ENCODE measurements at regions not wholly inside any gene's neighbourhood (a gene's known extent, or its start where the extent isn't known, plus 50 kb on each side); places are given as distances from the start of the nearest gene placed in this dataset.

- Histone ChIP-seq H3K4me3 (ENCODE audit: insufficient read depth, low read depth, low read length, poor library complexity, severe bottlenecking) (no peak overlapping the region), H3K9me3 (ENCODE audit: control insufficient read depth, low read length) (no peaks in the 10 kb centered on the region), H3K27ac (ENCODE audit: insufficient read depth, low read length, poor library complexity, severe bottlenecking) (peak overlapping the region; percentile 33), H3K4me1 (ENCODE audit: control insufficient read depth, insufficient read depth, low read length, poor library complexity, severe bottlenecking) (peaks cover 6% of the 10 kb centered on the region), H3K36me3 (ENCODE audit: control insufficient read depth, insufficient read depth, low read length) (no peaks in the 10 kb centered on the region), H3K27me3 (replicated peaks; ENCODE audit: control insufficient read depth, insufficient read depth, low read length, poor library complexity, severe bottlenecking) (no peaks in the 10 kb centered on the region)
- DNase-seq: no peak
Measured at GRCh38 chr1:193416226-193417024, 230.0 kb upstream of the B3GALT2 start.

GRCh38 chr1:193415256-193415655, 228.8 kb upstream of the B3GALT2 start:
- peaks cover 6% of the 10 kb centered on the region for H3K4me1 ChIP-seq (ENCODE audit: control insufficient read depth, insufficient read depth, low read length, poor library complexity, severe bottlenecking)
- H3K36me3 ChIP-seq (ENCODE audit: control insufficient read depth, insufficient read depth, low read length): no peaks in the 10 kb centered on the region
- DNase-seq: no peak
- no peak overlapping the region for H3K27ac ChIP-seq (ENCODE audit: insufficient read depth, low read length, poor library complexity, severe bottlenecking)
- no peaks in the 10 kb centered on the region for H3K27me3 ChIP-seq (replicated peaks; ENCODE audit: control insufficient read depth, insufficient read depth, low read length, poor library complexity, severe bottlenecking)
- H3K9me3 ChIP-seq (ENCODE audit: control insufficient read depth, low read length): no peaks in the 10 kb centered on the region
- no peak overlapping the region for H3K4me3 ChIP-seq (ENCODE audit: insufficient read depth, low read depth, low read length, poor library complexity, severe bottlenecking)

DNA sequence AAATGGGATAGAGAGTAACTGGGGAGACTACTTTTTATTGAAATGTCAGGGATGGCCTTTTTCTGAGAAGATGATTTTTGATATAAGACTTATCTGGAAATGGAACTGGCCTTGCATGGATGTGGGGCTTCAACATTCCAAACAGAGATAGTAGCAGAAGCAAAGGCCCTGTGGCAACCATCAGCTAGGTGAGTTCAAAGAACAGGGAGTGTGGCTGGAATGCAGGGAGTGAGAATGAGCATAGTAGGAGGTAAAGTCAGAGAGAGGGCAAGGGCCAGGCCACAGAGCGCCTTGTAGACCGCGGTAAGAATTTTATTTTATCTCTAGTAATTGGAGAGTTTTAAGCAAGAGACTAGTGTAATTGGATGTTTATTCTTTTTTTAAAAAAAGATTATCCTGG, 227.0 kb upstream of the B3GALT2 start:
- no peak for DNase-seq
- no peak overlapping the region for H3K27ac ChIP-seq (ENCODE audit: insufficient read depth, low read length, poor library complexity, severe bottlenecking)
- no peak overlapping the region for H3K4me3 ChIP-seq (ENCODE audit: insufficient read depth, low read depth, low read length, poor library complexity, severe bottlenecking)
- no peaks in the 10 kb centered on the region for H3K27me3 ChIP-seq (replicated peaks; ENCODE audit: control insufficient read depth, insufficient read depth, low read length, poor library complexity, severe bottlenecking)
- peaks cover 3% of the 10 kb centered on the region for H3K4me1 ChIP-seq (ENCODE audit: control insufficient read depth, insufficient read depth, low read length, poor library complexity, severe bottlenecking)
- H3K9me3 ChIP-seq (ENCODE audit: control insufficient read depth, low read length): no peaks in the 10 kb centered on the region
- H3K36me3 ChIP-seq (ENCODE audit: control insufficient read depth, insufficient read depth, low read length): no peaks in the 10 kb centered on the region

- Histone ChIP-seq H3K9me3 (ENCODE audit: control insufficient read depth, low read length) (no peaks in the 10 kb centered on the region), H3K4me1 (ENCODE audit: control insufficient read depth, insufficient read depth, low read length, poor library complexity, severe bottlenecking) (peaks cover 3% of the 10 kb centered on the region), H3K27ac (ENCODE audit: insufficient read depth, low read length, poor library complexity, severe bottlenecking) (peak overlapping the region; percentile 9), H3K4me3 (ENCODE audit: insufficient read depth, low read depth, low read length, poor library complexity, severe bottlenecking) (no peak overlapping the region), H3K27me3 (replicated peaks; ENCODE audit: control insufficient read depth, insufficient read depth, low read length, poor library complexity, severe bottlenecking) (no peaks in the 10 kb centered on the region), H3K36me3 (ENCODE audit: control insufficient read depth, insufficient read depth, low read length) (no peaks in the 10 kb centered on the region)
- DNase-seq: no peak
Measured at GRCh38 chr1:193412748-193413147, 226.3 kb upstream of the B3GALT2 start.

DNA sequence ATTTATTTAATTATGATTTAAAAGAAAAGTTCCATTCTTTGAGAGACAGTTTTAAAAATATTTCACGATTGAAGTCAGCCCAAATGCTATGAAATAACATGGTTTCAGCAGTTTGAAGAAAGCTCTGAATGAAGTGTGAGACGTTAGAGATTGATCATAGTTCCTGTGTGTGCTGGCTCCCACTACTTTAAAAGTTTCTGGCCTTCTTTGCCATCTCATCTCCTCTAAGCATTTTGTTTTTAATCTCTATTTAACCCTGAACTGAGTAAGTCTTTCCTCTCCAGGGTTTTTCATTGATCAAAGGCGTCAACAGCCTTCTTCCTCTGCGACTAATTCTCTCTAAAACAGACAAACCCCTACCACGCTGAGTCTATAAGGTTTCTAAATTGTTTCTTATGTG, 225.3 kb upstream of the B3GALT2 start:
- no peaks in the 10 kb centered on the region for H3K27me3 ChIP-seq (replicated peaks; ENCODE audit: control insufficient read depth, insufficient read depth, low read length, poor library complexity, severe bottlenecking)
- no peaks in the 10 kb centered on the region for H3K36me3 ChIP-seq (ENCODE audit: control insufficient read depth, insufficient read depth, low read length)
- no peak for DNase-seq
- peaks cover 7% of the 10 kb centered on the region for H3K4me1 ChIP-seq (ENCODE audit: control insufficient read depth, insufficient read depth, low read length, poor library complexity, severe bottlenecking)
- no peak overlapping the region for H3K4me3 ChIP-seq (ENCODE audit: insufficient read depth, low read depth, low read length, poor library complexity, severe bottlenecking)
- H3K9me3 ChIP-seq (ENCODE audit: control insufficient read depth, low read length): no peaks in the 10 kb centered on the region
- H3K27ac ChIP-seq (ENCODE audit: insufficient read depth, low read length, poor library complexity, severe bottlenecking): peak overlapping the region; percentile 45

DNA sequence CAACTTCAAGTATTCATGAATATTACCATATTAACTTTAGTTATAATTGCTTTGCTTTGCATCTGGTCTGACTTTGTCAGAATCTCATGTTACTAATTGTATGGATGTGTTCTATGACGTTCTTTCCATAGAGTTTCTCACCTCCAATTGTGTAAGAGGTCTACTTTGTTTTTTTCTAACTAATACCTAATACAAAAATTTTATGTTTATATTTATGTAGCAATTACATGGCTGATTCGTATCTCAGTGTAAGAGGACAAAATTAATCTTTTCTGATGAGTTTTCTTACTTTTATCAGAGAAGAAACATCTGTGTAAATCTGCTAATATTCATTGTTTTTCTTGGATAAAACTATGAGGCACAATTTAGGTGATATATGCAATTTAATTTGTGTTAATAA, 224.8 kb upstream of the B3GALT2 start:
- no peak for DNase-seq
- no peaks in the 10 kb centered on the region for H3K36me3 ChIP-seq (ENCODE audit: control insufficient read depth, insufficient read depth, low read length)

GRCh38 chr1:193408782-193409293, 222.4 kb upstream of the B3GALT2 start:
- Histone ChIP-seq H3K9me3 (ENCODE audit: control insufficient read depth, low read length) (no peaks in the 10 kb centered on the region), H3K4me3 (ENCODE audit: insufficient read depth, low read depth, low read length, poor library complexity, severe bottlenecking) (no peak overlapping the region), H3K27me3 (replicated peaks; ENCODE audit: control insufficient read depth, insufficient read depth, low read length, poor library complexity, severe bottlenecking) (no peaks in the 10 kb centered on the region), H3K36me3 (ENCODE audit: control insufficient read depth, insufficient read depth, low read length) (no peaks in the 10 kb centered on the region), H3K4me1 (ENCODE audit: control insufficient read depth, insufficient read depth, low read length, poor library complexity, severe bottlenecking) (peaks cover 11% of the 10 kb centered on the region), H3K27ac (ENCODE audit: insufficient read depth, low read length, poor library complexity, severe bottlenecking) (no peak overlapping the region)
- DNase-seq: peak in 2 of 3 donors; percentile 6

More for the DNA sequence above, 224.8 kb upstream of the B3GALT2 start:
- no peaks in the 10 kb centered on the region for H3K9me3 ChIP-seq (ENCODE audit: control insufficient read depth, low read length)
- peak overlapping the region; percentile 7 for H3K27ac ChIP-seq (ENCODE audit: insufficient read depth, low read length, poor library complexity, severe bottlenecking)
- H3K4me3 ChIP-seq (ENCODE audit: insufficient read depth, low read depth, low read length, poor library complexity, severe bottlenecking): no peak overlapping the region
- H3K27me3 ChIP-seq (replicated peaks; ENCODE audit: control insufficient read depth, insufficient read depth, low read length, poor library complexity, severe bottlenecking): no peaks in the 10 kb centered on the region
- H3K4me1 ChIP-seq (ENCODE audit: control insufficient read depth, insufficient read depth, low read length, poor library complexity, severe bottlenecking): peaks cover 11% of the 10 kb centered on the region

DNA sequence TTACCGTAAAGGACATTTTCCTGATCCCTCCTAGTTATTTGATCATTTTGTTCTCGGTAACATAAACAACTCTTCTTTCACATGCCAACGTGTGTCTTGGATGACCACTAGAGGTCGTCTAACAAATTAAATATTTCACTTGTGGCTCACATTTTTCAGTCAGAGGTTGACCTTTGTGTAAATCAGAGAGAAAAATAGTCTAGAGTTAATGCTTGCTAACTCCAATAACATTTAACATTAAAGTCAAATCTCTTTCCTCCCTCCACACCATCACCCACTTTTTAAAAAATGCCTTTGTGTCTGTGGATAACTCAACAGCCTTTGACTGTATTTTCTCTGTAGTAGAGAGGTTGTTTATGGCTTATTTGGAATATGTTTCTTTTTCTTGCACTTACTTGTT, 220.5 kb upstream of the B3GALT2 start:
- Histone ChIP-seq H3K36me3 (ENCODE audit: control insufficient read depth, insufficient read depth, low read length) (no peaks in the 10 kb centered on the region), H3K4me1 (ENCODE audit: control insufficient read depth, insufficient read depth, low read length, poor library complexity, severe bottlenecking) (peaks cover 10% of the 10 kb centered on the region), H3K27me3 (replicated peaks; ENCODE audit: control insufficient read depth, insufficient read depth, low read length, poor library complexity, severe bottlenecking) (no peaks in the 10 kb centered on the region), H3K9me3 (ENCODE audit: control insufficient read depth, low read length) (no peaks in the 10 kb centered on the region), H3K4me3 (ENCODE audit: insufficient read depth, low read depth, low read length, poor library complexity, severe bottlenecking) (no peak overlapping the region), H3K27ac (ENCODE audit: insufficient read depth, low read length, poor library complexity, severe bottlenecking) (no peak overlapping the region)
- no peak for DNase-seq

- peaks cover 8% of the 10 kb centered on the region for H3K4me1 ChIP-seq (ENCODE audit: control insufficient read depth, insufficient read depth, low read length, poor library complexity, severe bottlenecking)
- no peaks in the 10 kb centered on the region for H3K9me3 ChIP-seq (ENCODE audit: control insufficient read depth, low read length)
- no peak overlapping the region for H3K4me3 ChIP-seq (ENCODE audit: insufficient read depth, low read depth, low read length, poor library complexity, severe bottlenecking)
- H3K27me3 ChIP-seq (replicated peaks; ENCODE audit: control insufficient read depth, insufficient read depth, low read length, poor library complexity, severe bottlenecking): no peaks in the 10 kb centered on the region
- no peak for DNase-seq
- no peak overlapping the region for H3K27ac ChIP-seq (ENCODE audit: insufficient read depth, low read length, poor library complexity, severe bottlenecking)
- H3K36me3 ChIP-seq (ENCODE audit: control insufficient read depth, insufficient read depth, low read length): no peaks in the 10 kb centered on the region
Measured at GRCh38 chr1:193404236-193404635, 217.8 kb upstream of the B3GALT2 start.

- Histone ChIP-seq H3K27ac (ENCODE audit: insufficient read depth, low read length, poor library complexity, severe bottlenecking) (no peak overlapping the region), H3K4me1 (ENCODE audit: control insufficient read depth, insufficient read depth, low read length, poor library complexity, severe bottlenecking) (peaks cover 8% of the 10 kb centered on the region), H3K9me3 (ENCODE audit: control insufficient read depth, low read length) (no peaks in the 10 kb centered on the region), H3K4me3 (ENCODE audit: insufficient read depth, low read depth, low read length, poor library complexity, severe bottlenecking) (no peak overlapping the region), H3K36me3 (ENCODE audit: control insufficient read depth, insufficient read depth, low read length) (no peaks in the 10 kb centered on the region), H3K27me3 (replicated peaks; ENCODE audit: control insufficient read depth, insufficient read depth, low read length, poor library complexity, severe bottlenecking) (no peaks in the 10 kb centered on the region)
- DNase-seq: no peak
Measured at GRCh38 chr1:193402977-193403376, 216.6 kb upstream of the B3GALT2 start.
